HG03520 (cell line): ENCODE measurements at regions not wholly inside any gene's neighbourhood (a gene's known extent, or its start where the extent isn't known, plus 50 kb on each side); places are given as distances from the start of the nearest gene placed in this dataset.

Experiments
- ATAC-seq: cut with Tn5 transposase; IDR thresholded peaks from one replicate; pipeline ENCODE4 v1.9.1; 2021; ENCODE audit warnings: mild to moderate bottlenecking, moderate library complexity; ENCODE audit not compliant: unreplicated experiment

DNA sequence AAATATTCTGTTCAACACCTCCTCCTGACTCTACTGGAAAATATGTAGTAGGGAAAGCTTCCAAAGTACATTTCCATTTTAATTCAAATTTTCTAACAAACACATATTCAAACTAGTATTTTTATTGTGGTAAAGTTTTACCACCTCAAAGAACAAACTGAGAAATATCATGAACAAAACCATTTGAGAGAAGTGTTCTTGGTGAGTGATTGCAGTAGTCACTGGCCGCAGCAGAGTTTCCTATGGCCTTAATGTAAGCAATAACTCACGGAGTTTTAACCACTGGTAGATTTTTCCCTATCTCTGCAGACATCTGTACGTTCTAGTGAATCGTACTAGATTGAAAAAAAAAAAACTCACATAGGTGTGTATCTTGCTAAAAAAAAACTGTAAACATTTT, 487.0 kb upstream of the FZD8 start:
- ATAC-seq = no peak

- no peak for ATAC-seq
Observed at GRCh38 chr10:36126076-36126475, 484.0 kb upstream of the FZD8 start.

DNA sequence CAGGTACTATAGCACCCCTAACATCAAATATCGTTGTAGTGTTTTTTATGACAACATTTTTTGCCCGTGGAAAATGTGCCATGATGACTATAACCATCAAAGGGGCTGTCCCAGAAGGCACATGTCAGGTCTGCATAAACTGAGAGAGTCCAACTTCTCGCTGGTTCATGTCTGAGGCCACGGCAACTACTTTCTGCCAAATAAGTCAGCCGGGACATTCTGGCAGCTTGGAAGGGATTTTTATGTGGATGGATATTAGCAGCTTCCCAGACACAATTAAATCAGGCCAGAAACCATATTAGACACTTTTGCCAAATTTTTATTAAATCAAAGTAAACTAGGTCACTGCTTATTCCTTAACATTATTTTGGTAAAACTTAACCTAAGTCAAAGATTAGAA, 477.4 kb upstream of the FZD8 start:
- ATAC-seq = no peak

GRCh38 chr10:36118314-36118713, 476.2 kb upstream of the FZD8 start:
- no peak for ATAC-seq

DNA sequence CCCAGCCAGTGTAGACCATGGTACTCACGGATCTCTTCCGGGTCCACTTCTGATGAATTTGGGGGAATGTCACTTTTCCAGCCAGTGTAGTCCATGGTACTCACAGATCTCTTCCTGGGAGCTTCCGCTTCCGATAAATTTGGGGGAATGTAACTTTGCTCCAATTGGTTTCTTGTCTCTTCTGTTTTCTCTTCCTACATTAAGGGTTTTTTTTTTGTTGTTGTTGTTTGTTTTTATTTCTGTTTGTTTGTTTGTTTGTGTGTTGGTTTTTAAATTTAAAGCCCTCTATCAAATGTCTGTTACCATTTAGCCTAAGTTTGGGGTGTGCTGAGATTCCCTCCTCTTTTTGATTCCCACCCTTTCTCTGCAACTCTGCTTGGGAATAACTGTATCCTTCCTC, 475.8 kb upstream of the FZD8 start:
- ATAC-seq = no peak

GRCh38 chr10:36117231-36117630, 475.1 kb upstream of the FZD8 start:
- no peak for ATAC-seq

DNA sequence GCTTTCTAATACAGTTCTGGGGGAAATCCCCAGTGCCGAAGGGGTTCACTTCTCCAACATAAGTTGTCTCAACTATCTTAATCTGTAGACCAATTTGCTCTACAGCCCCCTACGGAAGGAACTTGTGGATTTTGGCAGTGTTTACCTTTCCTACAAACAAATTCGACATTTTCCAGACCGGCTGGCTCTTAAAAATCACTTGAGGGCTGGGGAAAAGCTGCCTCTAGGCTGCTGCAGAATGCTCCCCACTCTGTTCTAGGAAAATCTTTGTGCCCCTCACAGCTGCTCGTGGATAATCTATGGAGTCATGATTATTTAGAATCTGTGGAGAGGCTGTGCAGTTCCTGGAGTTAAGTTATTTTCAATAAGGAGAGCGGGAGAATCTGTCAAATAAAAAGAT, 474.6 kb upstream of the FZD8 start:
- no peak for ATAC-seq

GRCh38 chr10:36116040-36116439, 473.9 kb upstream of the FZD8 start:
- no peak for ATAC-seq

- no peak for ATAC-seq
Observed at GRCh38 chr10:36115364-36115763, 473.3 kb upstream of the FZD8 start.

GRCh38 chr10:36114913-36115312, 472.8 kb upstream of the FZD8 start:
- ATAC-seq = no peak

- no peak for ATAC-seq
Observed at GRCh38 chr10:36114141-36114540, 472.0 kb upstream of the FZD8 start.

DNA sequence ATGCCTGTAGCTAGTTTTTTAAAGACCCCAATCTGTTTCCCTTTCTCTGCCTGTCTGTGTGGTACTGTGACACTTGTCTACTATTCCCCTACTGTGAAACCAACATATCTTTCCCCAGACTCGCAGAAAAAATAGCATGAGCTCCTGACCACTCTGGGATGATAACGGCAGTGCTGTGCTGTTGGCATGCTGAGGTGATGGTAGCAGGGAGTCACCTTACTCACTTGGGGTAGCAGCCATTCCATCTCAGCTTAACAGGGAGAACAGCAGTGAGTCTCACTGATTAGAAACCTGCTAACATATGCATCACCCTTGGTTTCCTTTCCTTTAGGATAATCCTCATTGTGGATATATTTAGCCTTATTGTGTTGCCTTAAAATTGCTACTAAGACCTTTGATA, 469.6 kb upstream of the FZD8 start:
- ATAC-seq = no peak

- ATAC-seq = no peak
Observed at GRCh38 chr10:36110097-36110496, 468.0 kb upstream of the FZD8 start.

DNA sequence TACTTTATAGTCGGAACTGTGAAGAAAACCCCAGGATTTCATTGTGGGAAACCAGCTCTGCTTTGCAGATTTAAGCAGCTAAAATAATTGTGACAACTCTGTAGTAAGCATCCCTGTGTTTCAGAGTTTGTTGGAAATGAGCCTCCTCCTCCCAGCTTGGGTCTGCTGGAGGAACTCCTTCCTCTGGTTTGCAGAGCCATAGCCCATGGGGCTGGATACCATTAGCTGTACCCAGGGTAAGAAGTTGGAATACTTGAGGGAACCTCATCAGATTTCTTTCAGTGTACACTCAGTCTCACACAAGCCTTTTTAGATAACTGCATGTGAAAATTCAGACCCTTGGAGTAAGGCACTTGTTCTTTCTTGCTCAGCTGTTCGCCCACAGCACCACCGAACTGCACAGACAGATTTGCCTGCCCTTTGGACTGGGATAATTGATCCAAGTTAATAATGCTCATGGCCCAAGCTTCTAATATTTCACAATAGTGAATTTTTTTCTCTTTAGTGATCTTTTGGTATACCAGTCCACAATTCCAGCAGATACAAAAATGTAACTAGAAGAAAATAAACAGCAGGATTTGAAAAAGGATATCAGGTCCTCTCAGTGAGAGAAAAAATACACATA, 467.4 kb upstream of the FZD8 start:
- ATAC-seq = no peak

DNA sequence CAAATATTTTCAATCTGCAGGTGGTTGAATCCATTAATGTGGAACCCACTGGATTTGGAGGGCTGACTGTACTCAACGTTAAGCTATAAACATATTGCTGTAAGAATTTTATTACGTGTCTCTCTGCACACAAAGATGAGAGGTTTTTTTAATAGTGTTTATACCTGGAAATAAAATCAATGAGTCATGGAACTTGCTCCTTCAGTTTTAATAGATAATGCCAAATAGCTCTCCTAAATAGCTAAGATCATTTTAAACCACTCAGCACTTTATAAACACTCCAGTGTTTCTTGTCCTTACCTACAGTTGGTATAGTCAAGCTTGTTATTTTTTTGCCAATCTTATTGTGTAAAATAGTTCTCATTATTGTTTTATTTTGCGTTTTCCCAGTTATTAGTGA, 455.6 kb upstream of the FZD8 start:
- ATAC-seq = no peak

- ATAC-seq = no peak
Observed at GRCh38 chr10:36096576-36096975, 454.5 kb upstream of the FZD8 start.

GRCh38 chr10:36094096-36094495, 452.0 kb upstream of the FZD8 start:
- ATAC-seq = no peak

DNA sequence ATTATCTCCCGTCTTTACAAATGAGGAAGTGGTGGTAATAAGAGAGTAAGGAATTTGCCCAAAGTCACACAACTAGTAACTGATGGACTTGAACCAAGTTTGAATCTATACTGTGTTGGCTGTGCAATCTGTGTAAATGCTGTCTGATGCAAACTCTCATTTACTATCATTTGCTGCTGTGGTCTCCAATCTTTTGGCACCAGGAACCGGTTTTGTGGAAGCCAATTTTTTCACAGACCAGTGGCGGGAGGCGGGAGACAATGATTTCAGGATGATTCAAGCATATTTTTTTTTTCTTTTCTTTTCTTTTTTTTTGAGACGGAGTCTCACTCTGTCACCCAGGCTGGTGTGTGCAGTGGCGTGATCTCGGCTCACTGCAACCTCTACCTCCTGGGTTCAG, 450.0 kb upstream of the FZD8 start:
- ATAC-seq = no peak

GRCh38 chr10:36091007-36091406, 448.9 kb upstream of the FZD8 start:
- no peak for ATAC-seq

GRCh38 chr10:36089790-36090440, 447.8 kb upstream of the FZD8 start:
- no peak for ATAC-seq

DNA sequence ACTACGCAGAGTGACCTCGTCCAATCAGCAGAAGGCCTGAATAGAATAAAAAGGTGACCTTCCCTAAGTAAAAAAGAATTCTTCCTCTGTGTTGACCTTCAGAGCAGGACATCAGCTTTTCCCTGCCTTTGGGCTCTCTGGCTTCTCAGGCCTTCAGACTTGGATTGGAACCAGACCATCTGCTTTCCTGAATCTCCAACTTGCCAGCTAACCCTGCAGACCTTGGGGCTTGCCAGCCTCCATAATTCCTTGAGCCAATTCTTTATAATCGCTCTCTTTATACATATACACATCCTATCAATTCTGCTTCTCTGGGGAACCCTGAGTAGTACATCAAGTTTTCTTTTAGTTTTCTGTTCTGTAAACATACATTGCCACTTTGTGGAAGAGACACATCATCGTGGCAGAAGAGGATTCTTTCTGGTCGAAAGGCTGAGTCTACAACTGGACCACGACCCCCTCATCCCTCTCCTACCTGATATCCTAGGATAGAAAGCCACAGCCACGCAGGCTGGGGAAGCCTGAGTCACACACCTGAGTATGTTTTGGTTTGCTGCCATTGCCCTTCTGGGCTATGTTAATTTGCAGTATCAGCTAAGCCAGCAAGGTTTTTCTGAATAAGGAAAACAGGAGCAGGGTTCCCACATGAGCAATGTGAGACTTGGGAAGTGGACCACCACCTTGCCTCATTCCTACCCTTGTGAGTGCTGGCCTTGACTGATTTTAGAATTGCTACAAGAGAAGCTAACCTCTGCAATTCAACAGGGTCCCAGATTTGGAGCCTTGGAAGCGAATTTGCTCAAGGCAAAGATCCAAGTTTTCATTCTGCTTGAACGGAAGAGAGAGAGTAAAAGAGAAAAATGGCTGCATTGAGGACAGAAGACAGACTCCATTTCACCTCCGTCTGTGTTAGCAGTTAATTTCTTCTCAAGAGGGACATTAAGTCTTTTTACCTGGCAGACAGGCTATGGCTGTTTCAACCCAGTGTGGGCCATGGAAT, 445.2 kb upstream of the FZD8 start:
- ATAC-seq = no peak

DNA sequence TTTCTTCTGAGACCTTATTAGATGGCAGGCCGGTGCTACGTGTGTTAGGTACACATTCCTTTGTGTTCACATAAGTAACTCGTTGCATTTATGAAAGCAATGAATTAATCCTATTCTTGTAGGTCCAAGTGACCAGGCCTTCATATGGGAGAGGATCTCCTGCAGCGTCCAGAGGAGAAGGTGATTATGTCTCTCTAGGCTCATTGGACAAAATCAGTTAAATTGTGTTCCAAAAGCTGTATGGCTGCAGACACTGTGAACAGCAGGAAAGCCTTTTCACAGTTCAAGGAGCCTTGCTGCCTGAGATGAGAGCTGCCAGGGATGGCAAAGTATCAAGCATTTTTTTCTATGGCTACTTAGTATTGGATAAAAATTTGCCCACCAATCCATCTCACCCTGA, 433.1 kb upstream of the FZD8 start:
- no peak for ATAC-seq
